ENCODE measurements at regions not wholly inside any gene's neighbourhood (a gene's known extent, or its start where the extent isn't known, plus 50 kb on each side); places are given as distances from the start of the nearest gene placed in this dataset.

GRCh38 chr4:34643476-34643875 is 1600.8 kb downstream of the ARAP2 start:
- Histone ChIP-seq H3K9me3 (ENCODE audit: control insufficient read depth in 1 of 2, insufficient read depth in 1 of 2, low read depth in 1 of 2, low read length in 2 of 2) (no peaks in the 10 kb centered on the region), H3K9me2 (ENCODE audit: insufficient read depth) (no peaks in the 10 kb centered on the region; the same call in 1 of the 2 replicates), H4K20me1 (ENCODE audit: insufficient read depth) (no peaks in the 10 kb centered on the region), H3K4me2 (ENCODE audit: low read length) (no peak overlapping the region), H3K4me1 (ENCODE audit: control insufficient read depth in 1 of 2, insufficient read depth in 2 of 2, low read length in 2 of 2) (no peaks in the 10 kb centered on the region), H3K79me2 (ENCODE audit: insufficient read depth, low read length) (no peaks in the 10 kb centered on the region), H3K27ac (ENCODE audit: low read depth, low read length) (no peak overlapping the region), H3K4me3 (replicated peaks in 1 of 2; ENCODE audit: low read depth in 1 of 2, low read length in 2 of 2) (no peak overlapping the region), H3K9ac (ENCODE audit: low read length) (no peak overlapping the region), H2AFZ (ENCODE audit: low read depth, low read length, poor library complexity, severe bottlenecking) (no peak overlapping the region), H3K27me3 (ENCODE audit: insufficient read depth, low read length) (no peaks in the 10 kb centered on the region), H3K36me3 (ENCODE audit: control insufficient read depth in 1 of 2, insufficient read depth in 2 of 2, low read length in 2 of 2) (no peaks in the 10 kb centered on the region)
- no peak for TF ChIP-seq CBX3 (IDR thresholded peaks at IDR 0.05; ENCODE audit: low read depth)
- no peak for TF ChIP-seq CEBPB (IDR thresholded peaks at IDR 0.05; ENCODE audit: low read depth)
- no peak for TF ChIP-seq RAD21 (IDR thresholded peaks at IDR 0.05; ENCODE audit: low read depth)
- no peak for TF ChIP-seq ZFX (IDR thresholded peaks at IDR 0.05)
- ATAC-seq: no peak
- CTCF ChIA-PET: no interaction called here
- POLR2A ChIA-PET: no interaction called here
- DNase-seq (ENCODE audit: low read depth, low spot score): no peak
- intact Hi-C loops (cut with micrococcal nuclease): no loop called here
- no TSS peak for BruUV-seq (replicated peaks)
- RAD21 ChIA-PET (ENCODE audit: low non-redundant PET in 1 of 2, low total read pairs in 2 of 2, uncharacterized antibody in 2 of 2, unreplicated experiment in 2 of 2): no interaction called here

- no TSS peak for BruUV-seq (replicated peaks)
- POLR2A ChIA-PET: no interaction called here
- H3K9me2 ChIP-seq (ENCODE audit: insufficient read depth): no peaks in the 10 kb centered on the region; the same call in 1 of the 2 replicates
- H3K4me3 ChIP-seq (replicated peaks in 1 of 2; ENCODE audit: low read depth in 1 of 2, low read length in 2 of 2): no peak overlapping the region
- no peaks in the 10 kb centered on the region for H3K9me3 ChIP-seq (ENCODE audit: control insufficient read depth in 1 of 2, insufficient read depth in 1 of 2, low read depth in 1 of 2, low read length in 2 of 2)
- intact Hi-C loops (cut with micrococcal nuclease): no loop called here
- no peaks in the 10 kb centered on the region for H4K20me1 ChIP-seq (ENCODE audit: insufficient read depth)
- no peaks in the 10 kb centered on the region for H3K36me3 ChIP-seq (ENCODE audit: control insufficient read depth in 1 of 2, insufficient read depth in 2 of 2, low read length in 2 of 2)
- no peaks in the 10 kb centered on the region for H3K4me1 ChIP-seq (ENCODE audit: control insufficient read depth in 1 of 2, insufficient read depth in 2 of 2, low read length in 2 of 2)
- DNase-seq (ENCODE audit: low read depth, low spot score) (no peak), ATAC-seq (no peak)
- CTCF ChIA-PET: no interaction called here
- RAD21 ChIA-PET (ENCODE audit: low non-redundant PET in 1 of 2, low total read pairs in 2 of 2, uncharacterized antibody in 2 of 2, unreplicated experiment in 2 of 2): no interaction called here
- no peak overlapping the region for H3K27ac ChIP-seq (ENCODE audit: low read depth, low read length)
- H3K4me2 ChIP-seq (ENCODE audit: low read length): no peak overlapping the region
- TF ChIP-seq SRF (IDR thresholded peaks at IDR 0.05; ENCODE audit: low read depth) (no peak), CTCF (IDR thresholded peaks at IDR 0.05 in 2 of 3, conservative IDR thresholded peaks at IDR 0.05 in 1 of 3; ENCODE audit: borderline replicate concordance in 1 of 3, insufficient read depth in 1 of 3, low read depth in 2 of 3, low read length in 2 of 3) (no peak), FOSL1 (IDR thresholded peaks at IDR 0.05; ENCODE audit: low read depth) (no peak), YY1 (IDR thresholded peaks at IDR 0.05; ENCODE audit: extremely low read depth, insufficient replicate concordance, low read depth, low read length) (no peak), EZH2 (IDR thresholded peaks at IDR 0.05) (no peak), CBX3 (IDR thresholded peaks at IDR 0.05; ENCODE audit: low read depth) (no peak), TCF7L2 (IDR thresholded peaks at IDR 0.05; ENCODE audit: borderline replicate concordance, extremely low read depth, insufficient read depth, insufficient read length) (no peak), SIN3A (IDR thresholded peaks at IDR 0.05; ENCODE audit: low read depth) (no peak), ATF3 (IDR thresholded peaks at IDR 0.05) (no peak), ELF1 (IDR thresholded peaks at IDR 0.05; ENCODE audit: borderline replicate concordance, low read depth) (no peak), ZBTB33 (IDR thresholded peaks at IDR 0.05; ENCODE audit: extremely low read depth, insufficient replicate concordance, low read length) (no peak), JUND (IDR thresholded peaks at IDR 0.05) (no peak), POLR2A (IDR thresholded peaks at IDR 0.05; ENCODE audit: borderline replicate concordance, extremely low read depth, insufficient read depth, insufficient read length) (no peak), EZH2phosphoT487 (IDR thresholded peaks at IDR 0.05; ENCODE audit: borderline replicate concordance) (no peak), ZFX (IDR thresholded peaks at IDR 0.05) (no peak)
- TF ChIP-seq, protein P1, sequence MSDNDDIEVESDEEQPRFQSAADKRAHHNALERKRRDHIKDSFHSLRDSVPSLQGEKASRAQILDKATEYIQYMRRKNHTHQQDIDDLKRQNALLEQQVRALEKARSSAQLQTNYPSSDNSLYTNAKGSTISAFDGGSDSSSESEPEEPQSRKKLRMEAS (IDR thresholded peaks at IDR 0.05): no peak
- H3K27me3 ChIP-seq (ENCODE audit: insufficient read depth, low read length): no peaks in the 10 kb centered on the region
- H3K9ac ChIP-seq (ENCODE audit: low read length): no peak overlapping the region
- H2AFZ ChIP-seq (ENCODE audit: low read depth, low read length, poor library complexity, severe bottlenecking): no peak overlapping the region
- H3K79me2 ChIP-seq (ENCODE audit: insufficient read depth, low read length): no peaks in the 10 kb centered on the region
Measured at GRCh38 chr4:34644579-34645115, 1599.7 kb downstream of the ARAP2 start.

Data from HCT116 (cell line).